Endodermal cell (in vitro differentiated cells): ENCODE measurements at regions not wholly inside any gene's neighbourhood (a gene's known extent, or its start where the extent isn't known, plus 50 kb on each side); places are given as distances from the start of the nearest gene placed in this dataset.
A peak's percentile ranks its signal among the peaks of the same experiment; 100 is the strongest.

Experiments
- DNase-seq: peaks from one replicate; pipeline ENCODE4 v3.0.0-alpha.2; 2017
- H3K27ac ChIP-seq: 2 replicates; pipeline ENCODE4 v1.5.1; 2013; ENCODE audit warnings: mild to moderate bottlenecking, low read depth, low read length, moderate library complexity
- H3K27me3 ChIP-seq: 2 replicates; pipeline ENCODE4 v1.6.1; 2013; ENCODE audit warnings: mild to moderate bottlenecking, low read length, moderate library complexity; ENCODE audit not compliant: insufficient read depth, control insufficient read depth, poor library complexity, severe bottlenecking
- H3K36me3 ChIP-seq: 2 replicates; pipeline ENCODE4 v1.7.0; 2013; ENCODE audit warnings: mild to moderate bottlenecking, low read length, moderate library complexity; ENCODE audit not compliant: control insufficient read depth, insufficient read depth
- H3K4me1 ChIP-seq: one replicate; pipeline ENCODE4 v1.7.0; 2013; ENCODE audit warnings: low read length; ENCODE audit not compliant: control insufficient read depth, insufficient read depth
- H3K4me3 ChIP-seq: 2 replicates; pipeline ENCODE4 v1.5.1; 2013; ENCODE audit warnings: mild to moderate bottlenecking, low read length, moderate library complexity
- H3K9ac ChIP-seq: 2 replicates; pipeline ENCODE4 v1.6.1; 2013; ENCODE audit warnings: mild to moderate bottlenecking, low read length, moderate library complexity; ENCODE audit not compliant: poor library complexity, severe bottlenecking; ENCODE audit errors: extremely low read depth
- H3K9me3 ChIP-seq: 2 replicates; pipeline ENCODE4 v1.6.1; 2013; ENCODE audit warnings: mild to moderate bottlenecking, low read length, moderate library complexity; ENCODE audit not compliant: control insufficient read depth
- H3K27ac Mint-ChIP-seq: 2 replicates; pipeline ENCODE4 v1.8.0; 2020; ENCODE audit warnings: mixed read lengths
- H3K27me3 Mint-ChIP-seq: 2 replicates; pipeline ENCODE4 v1.8.0; 2021; ENCODE audit warnings: mild to moderate bottlenecking, mixed read lengths; ENCODE audit not compliant: insufficient read depth
- H3K36me3 Mint-ChIP-seq: 2 replicates; pipeline ENCODE4 v1.8.0; 2020; ENCODE audit warnings: low read depth, mixed read lengths
- H3K4me1 Mint-ChIP-seq: 2 replicates; pipeline ENCODE4 v1.8.0; 2020; ENCODE audit warnings: mixed read lengths
- H3K4me3 Mint-ChIP-seq: 2 replicates; pipeline ENCODE4 v1.8.0; 2020; ENCODE audit warnings: mild to moderate bottlenecking, moderate library complexity, mixed read lengths
- H3K9me3 Mint-ChIP-seq: 2 replicates; pipeline ENCODE4 v1.8.0; 2020; ENCODE audit warnings: mild to moderate bottlenecking, mixed read lengths
- CTCF ChIP-seq: fragments of 200-600 bp; sonication (generic); conservative IDR thresholded peaks from 2 replicates; pipeline ENCODE4 v1.5.0; 2021; ENCODE audit warnings: antibody characterized with exemption, mild to moderate bottlenecking
- WGBS, 2 experiments: methylation state at CpG; one replicate each; pipeline versions ENCODE4 v1.1.5 to v1.1.7; 2013; ENCODE audit warnings: missing lambda C conversion rate in 2 of 2, mixed read lengths in 1 of 2; ENCODE audit not compliant: insufficient coverage in 1 of 2, insufficient read length in 1 of 2; 5-methylcytosine and 5-hydroxymethylcytosine counted together

DNA sequence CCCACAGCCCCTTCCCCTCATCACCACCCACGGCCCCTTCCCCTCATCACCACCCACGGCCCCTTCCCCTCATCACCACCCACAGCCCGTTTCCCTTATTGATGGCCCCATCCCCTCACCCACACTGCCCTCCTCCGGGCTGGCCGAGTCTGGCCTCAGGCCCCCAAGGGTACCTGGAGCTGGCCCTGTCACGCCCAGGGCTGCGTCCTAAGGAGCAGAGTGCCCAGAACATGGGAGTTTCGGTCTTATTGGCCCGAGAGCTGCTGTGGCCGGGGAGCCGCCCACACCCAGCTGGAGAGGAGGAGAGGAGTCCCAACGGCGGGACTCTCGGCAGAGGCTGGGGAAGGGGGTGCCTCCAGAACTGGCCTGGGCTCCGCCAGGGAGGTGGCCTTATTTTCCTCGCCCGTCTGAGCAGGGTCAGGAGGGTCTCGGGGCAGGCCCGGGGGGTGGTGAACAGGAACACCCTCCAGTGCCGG lies 182.3 kb downstream of the KIF26A start:
- no peaks in the 10 kb centered on the region for H3K36me3 ChIP-seq
- Mint-ChIP-seq H3K9me3 (no peaks in the 10 kb centered on the region), H3K36me3 (no peaks in the 10 kb centered on the region), H3K27me3 (no peaks in the 10 kb centered on the region), H3K4me3 (no peak overlapping the region), H3K4me1 (no peaks in the 10 kb centered on the region), H3K27ac (no peak overlapping the region)
- no peak overlapping the region for H3K4me3 ChIP-seq
- H3K27ac ChIP-seq, result no peak overlapping the region
- H3K9me3 ChIP-seq, result no peaks in the 10 kb centered on the region
- DNase-seq, result peak; percentile 30
- H3K27me3 ChIP-seq, result no peaks in the 10 kb centered on the region
- no peaks in the 10 kb centered on the region for H3K4me1 ChIP-seq
- 84 to 100% methylated on average over 3 to 20 of the region's 20 CpGs for WGBS, 2 experiments
- no peak for TF ChIP-seq CTCF
- no peak overlapping the region for H3K9ac ChIP-seq

- TF ChIP-seq CTCF, result no peak
- no peaks in the 10 kb centered on the region for H3K27me3 ChIP-seq
- Mint-ChIP-seq H3K4me3 (no peak overlapping the region), H3K36me3 (no peaks in the 10 kb centered on the region), H3K27me3 (no peaks in the 10 kb centered on the region), H3K4me1 (no peaks in the 10 kb centered on the region), H3K9me3 (no peaks in the 10 kb centered on the region), H3K27ac (no peak overlapping the region)
- H3K9ac ChIP-seq, result no peak overlapping the region
- peak; percentile 26 for DNase-seq
- 89 to 97% methylated on average over 12 to 24 of the region's 24 CpGs for WGBS, 2 experiments
- no peak overlapping the region for H3K27ac ChIP-seq
- H3K4me1 ChIP-seq, result no peaks in the 10 kb centered on the region
- no peak overlapping the region for H3K4me3 ChIP-seq
- H3K9me3 ChIP-seq, result no peaks in the 10 kb centered on the region
- no peaks in the 10 kb centered on the region for H3K36me3 ChIP-seq
Observed at GRCh38 chr14:104321088-104321801, 182.9 kb downstream of the KIF26A start.

- 92 to 100% methylated on average over 6 to 11 of the region's 11 CpGs for WGBS, 2 experiments
- no peaks in the 10 kb centered on the region for H3K9me3 ChIP-seq
- no peaks in the 10 kb centered on the region for H3K27me3 Mint-ChIP-seq
- DNase-seq, result peak; percentile 35
- H3K27ac ChIP-seq, result no peak overlapping the region
- H3K36me3 ChIP-seq, result no peaks in the 10 kb centered on the region
- H3K4me3 Mint-ChIP-seq, result no peak overlapping the region
- H3K4me3 ChIP-seq, result no peak overlapping the region
- no peaks in the 10 kb centered on the region for H3K4me1 ChIP-seq
- H3K9ac ChIP-seq, result no peak overlapping the region
- H3K27ac Mint-ChIP-seq, result no peak overlapping the region
- H3K36me3 Mint-ChIP-seq, result no peaks in the 10 kb centered on the region
- no peaks in the 10 kb centered on the region for H3K27me3 ChIP-seq
- no peaks in the 10 kb centered on the region for H3K9me3 Mint-ChIP-seq
- H3K4me1 Mint-ChIP-seq, result no peaks in the 10 kb centered on the region
- no peak for TF ChIP-seq CTCF
Observed at GRCh38 chr14:104321802-104322130, 183.4 kb downstream of the KIF26A start.
